Fibroblast of the conjunctiva (primary cell): ENCODE measurements at regions not wholly inside any gene's neighbourhood (a gene's known extent, or its start where the extent isn't known, plus 50 kb on each side); places are given as distances from the start of the nearest gene placed in this dataset.

Experiments used
- DNase-seq: peaks from one replicate; pipeline ENCODE4 v3.0.0-alpha.2; 2010; ENCODE audit warnings: low read depth

DNA sequence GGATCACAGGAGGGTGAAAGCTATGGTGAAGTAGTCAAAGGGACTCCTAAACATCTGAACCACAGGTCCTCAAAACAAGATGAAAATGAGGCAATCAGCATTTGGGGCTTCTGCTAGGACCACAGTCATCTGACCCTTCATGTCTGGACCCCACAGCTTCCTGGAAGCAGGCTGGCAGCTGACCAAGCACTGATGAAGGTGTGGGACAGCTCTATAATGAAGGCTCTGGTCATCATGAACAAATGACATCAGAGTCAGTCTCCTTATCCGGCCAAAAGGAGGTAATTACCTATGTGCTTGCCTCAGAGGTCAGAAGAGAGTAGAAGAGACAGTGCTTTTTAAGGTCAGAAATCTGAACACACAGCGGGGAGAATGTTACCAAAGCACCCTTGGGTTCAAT lies 101.2 kb upstream of the GNAO1 start:
- DNase-seq, result no peak

DNA sequence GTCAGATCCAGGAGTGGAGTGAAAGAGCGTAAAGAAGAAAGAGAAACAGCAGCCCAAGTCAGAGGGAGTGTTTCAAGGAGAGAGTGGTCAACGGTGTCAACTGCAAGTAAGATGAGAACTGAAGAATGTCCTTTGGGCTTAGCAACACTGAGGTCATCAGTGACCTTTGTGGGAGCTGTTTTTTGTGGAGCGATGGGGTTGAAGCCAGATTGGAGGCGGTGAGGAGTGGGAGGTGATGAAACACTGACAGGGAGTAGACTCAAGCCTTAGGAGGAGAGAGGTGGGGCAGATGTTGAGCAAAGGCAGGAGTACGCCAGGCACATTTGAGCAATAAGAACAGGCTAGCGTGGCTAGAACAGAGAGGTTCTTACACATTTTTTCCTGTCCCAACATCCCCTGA lies 103.7 kb upstream of the GNAO1 start:
- no peak for DNase-seq

DNA sequence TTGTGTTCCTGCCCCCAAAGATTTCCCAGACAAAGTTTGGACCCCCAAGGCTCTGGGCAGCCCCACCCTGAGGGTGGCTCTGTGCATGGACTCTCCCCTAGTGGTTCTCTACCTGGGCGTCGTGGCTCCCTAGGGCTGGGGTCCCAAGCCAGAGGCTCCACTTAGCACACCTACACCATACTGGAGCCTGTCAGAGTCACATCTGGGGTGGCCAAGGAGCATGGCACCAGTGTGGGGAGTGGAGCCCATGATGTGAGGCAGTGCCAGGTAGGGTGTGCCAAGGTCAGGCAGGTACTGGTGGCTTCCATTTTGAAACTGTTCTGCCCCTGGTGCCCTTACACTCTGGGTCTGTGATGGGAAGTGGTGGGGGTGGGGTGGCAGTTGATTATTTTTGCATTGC lies 109.9 kb upstream of the GNAO1 start:
- DNase-seq, result no peak

DNA sequence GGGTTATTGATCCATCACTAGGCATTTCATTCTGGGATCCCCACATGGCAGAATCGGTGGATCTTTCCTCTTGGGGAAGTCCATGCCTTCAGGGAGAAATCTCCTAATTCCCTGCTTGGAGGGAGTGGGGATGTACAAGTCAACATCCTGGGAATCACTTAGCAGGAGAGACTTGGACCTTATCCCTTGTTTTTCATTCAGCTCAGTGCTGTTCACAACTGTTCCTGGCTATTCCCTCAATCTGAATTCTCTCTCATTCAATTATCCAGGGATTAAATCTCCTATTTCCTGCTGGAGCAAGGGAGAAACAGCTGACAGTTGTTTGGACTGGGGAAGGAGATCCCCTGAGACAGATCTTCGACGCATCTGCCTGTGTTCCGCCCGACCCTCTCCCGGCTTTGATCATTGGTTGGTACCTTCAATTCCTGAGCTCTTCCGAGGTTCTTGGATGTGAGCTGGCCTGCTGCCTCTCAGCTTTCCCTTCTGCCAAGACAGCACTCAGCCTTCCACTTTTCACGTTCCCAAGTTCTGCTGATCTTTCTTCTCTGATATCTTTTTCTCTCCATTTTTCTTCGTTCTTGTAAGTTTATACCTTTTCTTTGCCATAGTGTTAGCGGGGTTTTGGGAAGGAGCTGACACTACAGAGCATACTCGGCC lies 115.4 kb upstream of the GNAO1 start:
- DNase-seq, result no peak

DNA sequence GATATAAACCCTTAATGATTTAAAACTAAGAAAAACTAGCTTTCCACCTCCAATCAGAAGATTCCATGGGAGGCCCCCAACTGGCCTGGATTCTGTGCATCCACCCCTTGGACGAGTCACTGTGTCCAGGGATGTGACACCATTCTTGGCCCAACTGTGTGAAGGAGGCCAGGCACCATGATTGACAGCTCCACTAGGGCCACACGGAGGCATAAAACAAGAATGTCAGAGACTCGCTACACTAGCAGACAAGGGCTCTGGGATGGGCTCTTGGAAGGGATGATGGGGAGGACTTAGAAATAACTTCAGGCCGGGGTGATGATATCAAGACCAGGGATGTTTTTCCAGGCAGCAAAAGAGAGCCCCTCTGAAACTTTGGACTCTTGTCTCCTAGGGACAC lies 117.8 kb upstream of the GNAO1 start:
- DNase-seq, result no peak

DNA sequence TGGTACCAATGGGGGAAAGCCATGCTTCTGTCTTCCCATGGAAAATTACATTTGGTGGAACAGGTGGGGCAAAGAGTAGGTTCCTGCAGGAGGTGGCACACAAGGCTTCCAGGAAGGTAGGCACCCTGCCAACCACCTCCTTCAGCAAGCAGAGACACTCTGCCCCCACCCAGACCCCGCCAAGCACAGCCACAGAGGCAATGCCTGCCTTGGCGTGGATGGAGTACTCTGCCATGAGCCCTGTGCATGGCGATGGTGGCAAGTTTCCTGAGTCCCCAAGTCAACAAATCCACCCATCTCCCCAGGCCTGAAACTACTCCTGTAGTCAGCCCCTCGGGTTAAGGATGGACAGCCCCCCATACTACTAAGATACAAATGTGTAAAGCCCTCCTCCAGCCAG lies 119.2 kb upstream of the GNAO1 start:
- DNase-seq, result no peak

DNA sequence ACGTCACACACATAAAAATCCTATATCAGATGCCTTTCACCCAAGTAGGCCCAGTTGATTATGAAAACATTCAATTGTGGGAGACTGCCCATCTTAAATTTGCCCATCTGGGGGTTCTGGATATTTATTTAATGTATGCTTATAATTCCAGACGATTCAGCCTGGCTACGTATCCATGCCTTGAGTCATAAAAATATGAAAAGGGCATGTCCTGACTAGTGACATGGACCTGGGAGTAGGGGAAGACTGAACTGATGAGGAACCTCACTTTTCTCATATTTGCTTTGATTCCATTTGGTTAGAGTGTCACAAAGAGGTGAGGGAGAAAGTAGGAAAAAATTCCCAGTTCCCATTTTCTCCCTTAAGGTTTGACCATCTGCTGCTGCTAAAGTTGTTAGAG lies 122.5 kb upstream of the GNAO1 start:
- DNase-seq, result no peak

DNA sequence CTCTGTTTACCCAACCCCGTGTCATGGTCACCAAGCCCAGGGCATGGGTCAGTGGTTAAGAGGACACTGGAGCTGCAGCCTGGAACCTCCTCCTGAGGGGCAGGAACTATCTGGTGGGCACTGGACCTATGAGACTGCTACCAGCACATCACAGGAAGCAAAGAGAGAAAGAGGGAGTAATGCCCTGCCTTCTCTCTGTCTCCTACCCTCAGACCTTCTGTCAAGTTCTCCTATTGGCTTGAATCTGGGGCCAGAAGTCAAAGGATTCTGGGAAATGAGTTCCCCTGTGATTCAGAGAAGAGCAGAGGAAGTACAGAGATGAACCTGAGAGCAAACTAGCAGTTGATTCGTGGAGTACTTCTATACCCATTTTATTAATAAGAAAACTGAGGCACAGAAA lies 123.0 kb upstream of the GNAO1 start:
- DNase-seq, result no peak

DNA sequence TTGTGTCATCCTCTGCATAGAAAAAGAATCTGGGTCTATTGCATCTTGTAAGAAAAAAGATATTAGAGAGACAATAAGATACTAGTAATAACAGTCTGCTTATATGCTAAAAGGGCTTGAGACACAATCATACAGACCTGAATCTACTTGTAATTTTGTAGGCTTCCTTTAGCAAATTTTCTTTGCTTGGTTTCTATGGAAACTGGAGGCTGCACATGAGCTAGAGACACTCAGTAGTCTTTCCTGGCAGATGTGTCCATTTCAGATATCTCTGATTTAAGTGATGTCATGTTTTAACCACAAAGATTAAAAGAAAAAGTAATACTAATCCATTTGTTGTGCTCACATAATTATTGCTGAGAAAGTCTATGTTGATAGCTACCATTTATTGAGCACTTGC lies 123.9 kb upstream of the GNAO1 start:
- DNase-seq, result no peak

DNA sequence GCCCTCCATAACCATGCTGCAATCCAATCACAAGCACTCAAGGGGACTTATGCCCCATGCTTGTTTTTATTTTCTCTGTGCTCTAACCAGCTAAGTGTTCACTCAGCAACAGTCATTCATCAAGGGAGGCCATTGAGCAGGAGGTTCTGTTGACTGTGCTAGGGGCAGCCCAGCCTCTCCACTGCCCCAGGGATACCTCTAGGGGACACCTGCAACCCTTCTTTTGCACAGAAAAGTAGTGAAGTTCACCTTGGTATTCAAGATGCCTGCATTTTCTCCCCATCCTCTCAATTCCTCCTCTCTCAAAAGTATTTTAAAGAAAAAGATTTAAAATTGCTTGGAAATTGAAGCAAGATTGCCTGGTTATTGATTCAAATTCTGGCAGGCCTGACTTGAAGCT lies 124.7 kb upstream of the GNAO1 start:
- no peak for DNase-seq

DNA sequence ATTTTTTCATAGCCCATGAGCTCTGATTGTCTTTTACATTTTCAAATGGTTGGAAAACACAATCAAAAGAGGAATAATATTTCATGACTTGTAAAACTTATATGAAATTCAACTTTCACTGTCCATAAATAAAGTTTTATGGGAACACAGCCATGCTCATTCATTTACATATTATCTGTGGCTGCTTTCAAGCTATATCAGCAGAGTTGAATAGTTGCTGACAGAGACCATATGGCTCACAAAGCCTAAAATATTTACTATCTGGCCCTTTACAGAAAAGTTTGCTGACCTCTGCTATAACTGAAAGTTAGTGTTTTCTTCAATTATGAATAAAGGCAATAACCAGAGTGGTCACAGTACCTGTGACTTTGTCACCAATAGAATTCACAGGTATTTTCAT lies 128.2 kb upstream of the GNAO1 start:
- no peak for DNase-seq

DNA sequence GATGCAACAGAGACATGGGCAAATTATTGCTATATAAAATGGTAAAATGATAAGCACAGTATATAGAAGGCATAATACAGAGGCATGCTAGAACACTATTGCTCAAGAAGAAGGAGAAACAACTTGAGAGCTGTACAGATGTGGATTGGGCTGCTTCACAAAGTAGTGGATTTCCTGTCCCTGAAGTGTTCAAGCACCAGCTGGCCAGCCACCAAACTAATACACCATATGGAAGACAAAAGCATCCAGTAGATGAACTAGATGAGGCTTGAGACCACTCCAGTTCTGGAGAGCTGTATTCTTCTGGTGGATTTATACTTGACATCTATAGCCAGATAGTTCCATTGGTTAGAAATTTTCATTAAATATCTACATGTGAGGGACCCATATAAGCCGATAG lies 134.1 kb upstream of the GNAO1 start:
- DNase-seq, result no peak

DNA sequence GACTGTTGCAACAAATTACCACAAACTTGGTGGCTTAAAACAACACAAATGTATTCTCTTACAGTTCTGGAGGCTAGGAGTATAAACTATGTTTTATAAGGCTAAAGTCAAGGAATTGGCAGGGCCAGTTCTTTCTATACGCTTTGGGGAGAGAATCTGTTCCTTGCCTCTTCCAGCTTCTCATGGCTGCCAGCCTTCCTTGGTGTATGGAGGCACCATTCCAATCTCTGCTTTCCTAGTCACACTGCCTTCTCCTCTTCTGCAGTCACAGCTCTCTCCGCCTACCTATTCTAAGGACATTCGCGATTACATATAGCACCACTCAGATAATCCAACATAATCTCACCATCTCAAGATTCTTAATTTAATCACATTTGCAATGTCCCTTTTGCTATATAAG lies 140.4 kb upstream of the GNAO1 start:
- DNase-seq, result no peak

DNA sequence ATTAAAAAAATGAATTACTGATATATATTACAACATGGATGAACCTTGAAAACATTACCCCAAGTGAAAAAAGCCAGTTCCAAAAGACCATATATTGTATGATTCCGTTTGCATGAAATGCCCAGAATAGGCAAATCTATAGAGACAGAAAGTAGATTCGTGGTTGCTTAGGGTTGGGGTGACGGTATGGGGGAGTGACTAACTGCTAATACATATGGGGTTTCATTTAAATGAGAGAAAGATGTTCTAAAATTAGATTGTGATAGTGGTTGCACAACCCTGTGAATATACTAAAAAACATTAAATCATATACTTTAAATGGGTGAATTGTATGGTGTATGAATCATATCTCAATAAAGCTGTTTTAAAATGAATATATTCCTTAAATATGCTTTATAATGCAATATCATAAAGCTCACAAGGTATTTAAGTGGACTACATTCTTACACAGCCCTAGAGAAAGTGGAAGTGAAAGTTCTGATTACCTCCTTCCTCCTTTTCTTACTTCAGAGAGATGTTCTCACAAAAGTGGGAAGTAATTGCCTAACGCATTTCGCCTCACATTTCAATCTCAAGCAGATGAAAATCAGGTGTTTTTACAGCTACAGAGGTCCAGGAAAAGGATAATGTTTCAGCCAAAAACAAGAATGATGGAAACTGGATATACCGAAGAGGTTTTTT lies 142.7 kb upstream of the GNAO1 start:
- no peak for DNase-seq

DNA sequence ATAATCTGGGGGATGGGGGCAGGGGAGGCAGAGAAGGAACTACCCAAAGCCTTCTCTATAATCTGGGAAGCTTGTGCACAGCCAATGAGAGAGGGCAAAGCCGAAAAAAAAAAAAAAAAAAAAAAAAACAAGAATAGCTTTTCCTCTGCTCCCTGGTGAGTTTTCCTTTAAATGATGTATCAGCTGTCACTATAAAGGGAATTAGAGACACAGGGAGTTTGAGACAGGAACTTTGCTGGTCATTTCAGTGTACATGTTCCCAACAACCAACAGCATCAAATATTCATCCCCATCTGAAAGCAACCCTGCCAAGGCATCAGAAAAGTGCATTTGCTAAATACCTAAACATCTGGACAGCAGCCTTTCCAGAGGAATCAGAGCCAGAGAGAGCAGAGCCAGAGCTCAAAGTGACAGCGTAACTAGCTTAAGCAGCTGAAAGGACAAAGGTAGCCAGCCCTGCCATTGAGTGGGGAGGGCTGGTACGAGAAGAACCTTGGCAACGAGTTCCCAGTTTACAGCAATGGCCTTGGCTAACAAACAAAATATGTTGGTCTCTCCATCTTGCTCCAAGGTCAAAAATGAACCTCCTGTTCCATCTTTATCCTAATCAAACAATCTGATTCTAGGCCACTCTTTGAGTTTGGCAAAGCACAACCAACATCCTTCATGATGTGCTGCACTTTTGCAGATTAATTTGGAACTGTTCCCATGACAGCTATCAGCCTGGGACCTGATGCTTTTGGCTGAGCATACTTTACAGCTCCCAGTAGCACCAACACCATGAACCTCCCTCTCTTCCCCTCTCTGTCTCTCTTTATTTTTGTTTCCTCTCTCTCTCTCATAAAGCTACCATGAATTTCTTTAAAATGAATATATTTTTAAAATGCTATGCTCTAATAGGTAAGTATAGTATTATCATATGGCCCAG lies 143.7 kb upstream of the GNAO1 start:
- DNase-seq, result no peak

DNA sequence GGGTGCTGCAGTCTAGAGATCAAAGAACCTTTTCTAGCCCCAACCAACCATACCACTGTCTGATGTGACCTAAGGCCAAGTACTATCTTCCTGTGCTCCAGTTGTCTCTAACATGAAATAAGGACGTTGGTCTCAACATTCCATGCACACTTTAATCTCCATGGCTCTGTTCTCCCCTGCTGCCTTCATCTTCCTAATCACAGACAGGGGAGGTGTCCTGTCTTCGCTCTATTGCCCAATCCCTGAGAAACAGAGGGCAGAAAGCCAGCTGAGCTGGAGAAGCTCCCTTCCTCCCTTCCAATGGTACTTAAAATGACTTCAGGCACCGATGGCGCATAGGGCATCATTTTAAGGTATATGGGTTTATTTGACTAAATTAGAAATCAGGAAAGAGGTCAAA lies 148.9 kb upstream of the GNAO1 start:
- DNase-seq, result no peak

DNA sequence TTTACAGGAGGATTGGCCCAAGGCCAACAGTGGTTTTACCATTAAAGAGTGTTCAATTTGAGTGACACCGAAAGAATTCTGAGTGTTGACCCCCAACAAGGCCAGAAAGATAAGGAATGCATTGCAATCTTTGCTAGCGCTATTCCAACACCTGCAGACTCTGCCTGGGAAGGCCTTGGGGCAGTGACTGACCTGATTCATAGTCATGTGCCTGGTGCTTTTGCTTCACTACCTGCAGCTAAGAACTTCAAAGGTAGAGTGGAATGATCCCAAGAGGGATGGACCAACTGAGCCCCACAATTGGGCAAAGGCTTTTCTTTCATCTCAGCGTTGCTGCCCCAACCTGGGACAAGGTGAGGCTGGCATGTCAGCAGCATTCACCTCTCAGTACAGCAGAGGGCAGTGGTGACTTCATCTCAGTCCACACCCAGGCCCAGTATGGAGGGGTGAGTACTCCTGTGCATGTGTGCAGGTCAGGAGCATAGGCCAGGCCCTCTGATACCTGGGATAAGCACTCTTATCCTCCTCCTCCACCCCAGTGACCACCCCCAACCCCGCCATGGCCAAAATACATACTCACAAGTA lies 149.6 kb upstream of the GNAO1 start:
- no peak for DNase-seq

DNA sequence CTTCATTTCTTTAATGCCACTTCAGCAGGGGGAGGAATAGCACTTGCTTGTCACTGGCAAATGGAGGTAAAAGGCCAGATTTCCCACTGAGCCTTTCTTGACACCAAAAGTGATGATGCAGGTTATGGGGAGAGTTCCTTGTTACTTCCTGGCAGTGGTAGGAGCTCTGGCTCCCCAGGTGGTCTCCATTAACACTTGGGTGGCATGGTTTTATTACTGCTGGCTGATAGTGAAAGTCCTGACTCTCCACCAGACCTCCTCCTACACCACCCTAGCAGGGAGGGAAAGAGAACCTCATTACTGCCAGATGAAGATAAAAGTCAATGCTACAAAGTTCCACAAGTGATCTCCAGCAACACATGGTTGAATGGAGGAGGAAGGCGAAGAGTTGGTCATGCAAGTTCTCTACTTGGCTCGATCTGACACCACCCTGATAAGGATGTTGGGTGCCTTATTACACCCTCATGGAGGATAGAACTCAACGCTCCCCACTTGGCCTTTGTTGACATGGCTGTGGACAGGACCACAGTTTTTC lies 152.7 kb upstream of the GNAO1 start:
- no peak for DNase-seq

DNA sequence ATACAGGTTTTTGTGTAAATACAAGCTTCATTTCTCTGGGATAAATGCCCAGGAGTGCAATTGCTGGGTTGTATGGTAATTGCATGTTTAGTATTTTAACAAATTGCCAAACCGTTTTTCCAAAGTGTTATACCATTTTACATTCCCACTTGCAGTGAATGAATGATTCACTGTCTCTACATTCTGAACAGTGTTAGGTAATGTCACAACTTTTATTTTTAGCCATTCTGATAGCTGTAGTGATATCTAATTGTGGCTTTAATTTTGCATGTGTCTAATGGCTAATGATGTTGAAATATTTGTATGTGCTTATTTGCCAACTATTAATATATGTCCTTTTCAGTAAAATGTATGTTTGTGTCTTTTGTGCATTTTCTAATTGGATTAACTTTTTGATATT lies 156.9 kb upstream of the CES5A start:
- DNase-seq, result no peak

DNA sequence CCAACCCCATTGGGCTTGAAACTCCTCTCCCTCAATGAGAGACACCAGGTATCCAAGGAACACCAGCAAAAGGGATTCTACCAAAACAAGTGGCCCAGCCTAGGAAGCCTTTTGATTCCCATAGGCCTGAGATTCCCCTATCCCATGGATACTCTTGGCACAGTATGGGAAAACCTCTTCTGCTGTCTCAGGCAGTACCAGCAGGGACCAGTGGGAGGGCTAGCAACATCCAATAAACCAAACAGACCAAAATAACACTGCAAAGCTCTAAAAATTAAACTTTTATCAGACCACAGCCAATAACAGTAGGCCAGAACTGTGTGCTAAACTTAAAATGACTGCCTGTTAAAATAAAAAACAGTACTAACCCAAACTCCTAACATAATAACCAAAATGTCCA lies 153.9 kb upstream of the CES5A start:
- no peak for DNase-seq

DNA sequence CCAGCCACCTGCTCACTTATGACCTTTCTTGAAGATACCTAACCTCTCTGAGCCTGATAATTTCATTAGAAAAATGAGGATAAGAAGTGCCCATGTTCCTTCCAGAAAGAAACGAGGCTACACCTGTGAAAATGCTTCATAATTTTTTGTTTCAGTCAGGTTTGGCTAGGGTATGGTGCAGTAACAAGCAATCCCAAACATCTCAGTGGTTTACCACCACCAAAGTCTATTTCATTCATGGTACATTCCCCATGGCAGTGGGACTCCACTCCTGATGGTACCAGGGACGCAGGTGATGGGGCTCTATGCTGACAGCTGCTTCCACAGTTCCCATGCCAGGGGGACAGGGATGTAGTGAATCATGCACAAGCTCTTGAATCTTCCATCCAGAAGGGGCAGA lies 147.6 kb upstream of the CES5A start:
- no peak for DNase-seq

DNA sequence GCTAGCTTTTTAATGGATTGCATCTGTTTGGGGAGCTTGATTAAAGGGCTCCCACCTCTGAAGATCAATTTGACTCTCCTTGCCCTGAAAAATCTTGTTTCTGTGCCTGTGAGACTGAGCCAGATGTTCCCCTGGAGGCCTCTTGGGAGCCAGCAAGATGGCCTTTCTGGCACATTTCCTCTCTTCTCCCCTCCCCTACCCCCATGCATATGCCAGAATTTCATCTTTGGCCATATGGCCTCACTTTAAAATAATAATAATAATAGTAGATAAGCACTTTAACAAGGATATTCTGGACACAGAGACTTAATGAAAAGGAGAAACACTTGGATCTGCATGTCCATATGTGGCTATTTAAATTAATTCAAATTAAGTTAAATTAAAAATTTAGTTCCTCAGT lies 144.1 kb upstream of the CES5A start:
- DNase-seq, result no peak
